GM12878 (cell line): ENCODE measurements at regions not wholly inside any gene's neighbourhood (a gene's known extent, or its start where the extent isn't known, plus 50 kb on each side); places are given as distances from the start of the nearest gene placed in this dataset.

ENCODE experiments used
- ATAC-seq: fragments of 200-7000 bp; cut with Tn5 transposase; 3 replicates; pipeline ENCODE4 v1.9.1; 2020; ENCODE audit warnings: mild to moderate bottlenecking, moderate library complexity
- BruUV-seq: library from RNA; stranded (reverse); fragments of 400-500 nt; replicated peaks from 2 replicates; lab custom pipeline; 2021; lab: Mats Ljungman, UMichigan
- CTCF ChIA-PET: fragments of 300-600 bp; sonication (Branson Sonifier 250); formaldehyde crosslinking; extraction: SDS; loops from one replicate; lab custom pipeline; 2021; ENCODE audit warnings: inconsistent platforms; lab: Yijun Ruan, JAX
- POLR2A ChIA-PET: fragments of 350-600 bp; formaldehyde crosslinking; extraction: SDS; loops from one replicate; lab custom pipeline; 2021; ENCODE audit warnings: inconsistent platforms; lab: Charles Lee
- RAD21 ChIA-PET: fragments of 300-600 bp; sonication (Branson Sonifier 250); formaldehyde crosslinking; loops from one replicate; lab custom pipeline; 2023; ENCODE audit warnings: antibody characterized with exemption; ENCODE audit not compliant: unreplicated experiment; lab: Charles Lee
- SMC1A ChIA-PET: fragments of 300-600 bp; sonication (Branson Sonifier 250); formaldehyde crosslinking; loops from one replicate; lab custom pipeline; 2023; ENCODE audit not compliant: unreplicated experiment, uncharacterized antibody; lab: Charles Lee
- DNase-seq: peaks from one replicate; pipeline ENCODE4 v3.0.0-alpha.2; 2011; ENCODE audit warnings: low read depth, low spot score
- FAIRE-seq: peaks from 3 replicates; lab custom pipeline; 2011; peaks lifted over from hg19 to GRCh38; lab: Jason Lieb, UNC
- H2AFZ ChIP-seq: 2 replicates; pipeline ENCODE4 v1.6.0; 2011; ENCODE audit warnings: low read depth, low read length, control low read depth; ENCODE audit not compliant: control insufficient read depth
- H3K27ac ChIP-seq: 2 replicates; pipeline ENCODE4 v1.5.1; 2011; ENCODE audit warnings: control low read depth; ENCODE audit not compliant: control insufficient read depth, insufficient read depth
- H3K27me3 ChIP-seq, 2 experiments: replicated peaks in 1 of 2; 2 replicates each; pipeline versions ENCODE4 v1.6.0 to v1.6.1; 2011; ENCODE audit warnings: low read length in 1 of 2; ENCODE audit not compliant: control insufficient read depth in 2 of 2, insufficient read depth in 2 of 2
- H3K36me3 ChIP-seq, 2 experiments: 2 replicates each; pipeline ENCODE4 v1.5.1; 2011; ENCODE audit warnings: low read length in 1 of 2; ENCODE audit not compliant: control insufficient read depth in 2 of 2, insufficient read depth in 2 of 2
- H3K4me1 ChIP-seq: 2 replicates; pipeline ENCODE4 v1.6.1; 2011; ENCODE audit warnings: mild to moderate bottlenecking, low read length, moderate library complexity, mixed read lengths; ENCODE audit not compliant: control insufficient read depth, insufficient read depth
- H3K4me2 ChIP-seq: 2 replicates; pipeline ENCODE4 v1.6.0; 2011; ENCODE audit warnings: control low read depth; ENCODE audit not compliant: control insufficient read depth, insufficient read depth
- H3K4me3 ChIP-seq: fragments of 200-600 bp; sonication (generic); 2 replicates; pipeline ENCODE4 v1.5.1; 2016
- H3K79me2 ChIP-seq: 2 replicates; pipeline ENCODE4 v1.6.0; 2011; ENCODE audit warnings: low read length; ENCODE audit not compliant: control insufficient read depth, insufficient read depth
- H3K9ac ChIP-seq: 2 replicates; pipeline ENCODE4 v1.8.0; 2011; ENCODE audit warnings: low read length, control low read depth, mixed read lengths; ENCODE audit not compliant: control insufficient read depth, insufficient read depth
- H3K9me3 ChIP-seq: replicated peaks from 3 replicates; pipeline ENCODE4 v1.5.1; 2011; ENCODE audit warnings: mild to moderate bottlenecking, low read length; ENCODE audit not compliant: control insufficient read depth, insufficient read depth
- H4K20me1 ChIP-seq: 2 replicates; pipeline ENCODE4 v1.6.0; 2011; ENCODE audit not compliant: control insufficient read depth, insufficient read depth
- BMI1 ChIP-seq: fragments of 450-650 bp; IDR thresholded peaks from 2 replicates; pipeline ENCODE4 v1.6.1; 2016; ENCODE audit warnings: mild to moderate bottlenecking, moderate library complexity, borderline replicate concordance
- NFXL1 ChIP-seq: fragments of 450-650 bp; IDR thresholded peaks from 2 replicates; pipeline ENCODE4 v1.6.1; 2017; ENCODE audit warnings: antibody characterized with exemption, mild to moderate bottlenecking, borderline replicate concordance
- STAT3 ChIP-seq: IDR thresholded peaks from 2 replicates; pipeline ENCODE4 v1.6.1; 2011; ENCODE audit warnings: low read depth, low read length, improper control_type of control experiment
- SUPT20H ChIP-seq: IDR thresholded peaks from 2 replicates; pipeline ENCODE4 v1.6.1; 2011; ENCODE audit warnings: low read depth, mild to moderate bottlenecking, low read length, moderate library complexity, borderline replicate concordance; ENCODE audit not compliant: control insufficient read depth
- TAF1 ChIP-seq: IDR thresholded peaks from 2 replicates; pipeline ENCODE4 v1.6.1; 2011; ENCODE audit warnings: mild to moderate bottlenecking, low read depth, low read length, borderline replicate concordance
- ZNF217 ChIP-seq: fragments of 450-650 bp; IDR thresholded peaks from 2 replicates; pipeline ENCODE4 v1.6.1; 2017; ENCODE audit warnings: antibody characterized with exemption, mild to moderate bottlenecking
- ZNF622 ChIP-seq: fragments of 450-650 bp; IDR thresholded peaks from 2 replicates; pipeline ENCODE4 v1.6.1; 2017; ENCODE audit warnings: mild to moderate bottlenecking, inconsistent platforms
- WGBS: methylation state at CpG from one replicate; pipeline ENCODE4 v1.1.6; 2016; ENCODE audit warnings: low lambda C conversion rate; ENCODE audit not compliant: insufficient replicate concordance, insufficient coverage; ENCODE audit errors: missing lambda C conversion rate; 5-methylcytosine and 5-hydroxymethylcytosine counted together
- in situ Hi-C: fragments of 300-500 bp; cut with MboI; formaldehyde crosslinking; loops from 9 replicates; pipeline ENCODE4 v1.14.3; 2018; ENCODE audit warnings: mixed read lengths
- intact Hi-C: fragments of 100-400 bp; cut with micrococcal nuclease; formaldehyde crosslinking; loops from one replicate; pipeline ENCODE4 v1.14.2; 2022; ENCODE audit not compliant: unreplicated experiment
- TF ChIP-seq, protein P1 (sequence below): fragments of 450-650 bp; IDR thresholded peaks from 2 replicates; pipeline ENCODE4 v1.6.1; 2014; ENCODE audit warnings: mild to moderate bottlenecking
- TF ChIP-seq, protein P2 (sequence below): IDR thresholded peaks from 2 replicates; pipeline ENCODE4 v1.6.1; 2012; ENCODE audit warnings: low read depth, low read length, improper control_type of control experiment
- TF ChIP-seq, protein P3 (sequence below): fragments of 450-650 bp; IDR thresholded peaks from 2 replicates; pipeline ENCODE4 v1.6.1; 2017; ENCODE audit warnings: antibody characterized with exemption, mild to moderate bottlenecking, moderate library complexity

- TF ChIP-seq, protein P1, sequence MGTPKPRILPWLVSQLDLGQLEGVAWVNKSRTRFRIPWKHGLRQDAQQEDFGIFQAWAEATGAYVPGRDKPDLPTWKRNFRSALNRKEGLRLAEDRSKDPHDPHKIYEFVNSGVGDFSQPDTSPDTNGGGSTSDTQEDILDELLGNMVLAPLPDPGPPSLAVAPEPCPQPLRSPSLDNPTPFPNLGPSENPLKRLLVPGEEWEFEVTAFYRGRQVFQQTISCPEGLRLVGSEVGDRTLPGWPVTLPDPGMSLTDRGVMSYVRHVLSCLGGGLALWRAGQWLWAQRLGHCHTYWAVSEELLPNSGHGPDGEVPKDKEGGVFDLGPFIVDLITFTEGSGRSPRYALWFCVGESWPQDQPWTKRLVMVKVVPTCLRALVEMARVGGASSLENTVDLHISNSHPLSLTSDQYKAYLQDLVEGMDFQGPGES = no peak
- TF ChIP-seq, protein P2, sequence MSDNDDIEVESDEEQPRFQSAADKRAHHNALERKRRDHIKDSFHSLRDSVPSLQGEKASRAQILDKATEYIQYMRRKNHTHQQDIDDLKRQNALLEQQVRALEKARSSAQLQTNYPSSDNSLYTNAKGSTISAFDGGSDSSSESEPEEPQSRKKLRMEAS = no peak
These were observed 163.8 kb upstream of the KCNK2 start (continued) for GRCh38 chr1:214918745-214919144.

- no peak for TF ChIP-seq BMI1
- TF ChIP-seq, protein P3, sequence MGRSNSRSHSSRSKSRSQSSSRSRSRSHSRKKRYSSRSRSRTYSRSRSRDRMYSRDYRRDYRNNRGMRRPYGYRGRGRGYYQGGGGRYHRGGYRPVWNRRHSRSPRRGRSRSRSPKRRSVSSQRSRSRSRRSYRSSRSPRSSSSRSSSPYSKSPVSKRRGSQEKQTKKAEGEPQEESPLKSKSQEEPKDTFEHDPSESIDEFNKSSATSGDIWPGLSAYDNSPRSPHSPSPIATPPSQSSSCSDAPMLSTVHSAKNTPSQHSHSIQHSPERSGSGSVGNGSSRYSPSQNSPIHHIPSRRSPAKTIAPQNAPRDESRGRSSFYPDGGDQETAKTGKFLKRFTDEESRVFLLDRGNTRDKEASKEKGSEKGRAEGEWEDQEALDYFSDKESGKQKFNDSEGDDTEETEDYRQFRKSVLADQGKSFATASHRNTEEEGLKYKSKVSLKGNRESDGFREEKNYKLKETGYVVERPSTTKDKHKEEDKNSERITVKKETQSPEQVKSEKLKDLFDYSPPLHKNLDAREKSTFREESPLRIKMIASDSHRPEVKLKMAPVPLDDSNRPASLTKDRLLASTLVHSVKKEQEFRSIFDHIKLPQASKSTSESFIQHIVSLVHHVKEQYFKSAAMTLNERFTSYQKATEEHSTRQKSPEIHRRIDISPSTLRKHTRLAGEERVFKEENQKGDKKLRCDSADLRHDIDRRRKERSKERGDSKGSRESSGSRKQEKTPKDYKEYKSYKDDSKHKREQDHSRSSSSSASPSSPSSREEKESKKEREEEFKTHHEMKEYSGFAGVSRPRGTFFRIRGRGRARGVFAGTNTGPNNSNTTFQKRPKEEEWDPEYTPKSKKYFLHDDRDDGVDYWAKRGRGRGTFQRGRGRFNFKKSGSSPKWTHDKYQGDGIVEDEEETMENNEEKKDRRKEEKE = no peak
- no peak for TF ChIP-seq TAF1
- no peak for TF ChIP-seq NFXL1
- no peak for TF ChIP-seq ZNF217
- no peak for TF ChIP-seq SUPT20H
- no peak for TF ChIP-seq ZNF622
- no peak for TF ChIP-seq STAT3
- TF ChIP-seq, all 136 proteins: peak for 0
- Histone ChIP-seq H3K4me1 (no peaks in the 10 kb centered on the region), H3K36me3 (no peaks in the 10 kb centered on the region), H3K27me3 (no peaks in the 10 kb centered on the region), H3K79me2 (no peaks in the 10 kb centered on the region), H3K9me3 (no peaks in the 10 kb centered on the region), H3K9ac (no peak overlapping the region), H3K27ac (no peak overlapping the region), H4K20me1 (no peaks in the 10 kb centered on the region), H3K4me2 (no peak overlapping the region), H3K4me3 (no peak overlapping the region), H2AFZ (no peak overlapping the region)
- ChIA-PET RAD21 (no interaction called here), SMC1A (interaction anchor here (0.6 to 1.4 kb wide), 3 partner anchors 11 to 80 kb away, joined by 3 read pairs; no protein-coding TSS in a partner anchor), POLR2A (no interaction called here), CTCF (interaction anchor here (1.2 kb wide), 1 partner anchor 9 kb away, joined by 3 read pairs; no protein-coding TSS in a partner anchor)
- in situ Hi-C loops (no loop called here), intact Hi-C loops (no loop called here)
- DNase-seq (no peak), FAIRE-seq (no peak), ATAC-seq (no peak)
- WGBS = 10% methylated on average over 2 of the region's 2 CpGs
- BruUV-seq = no TSS peak
These were observed 162.2 kb upstream of the KCNK2 start for GRCh38 chr1:214920337-214920736.
